ENCODE measurements at regions not wholly inside any gene's neighbourhood (a gene's known extent, or its start where the extent isn't known, plus 50 kb on each side); places are given as distances from the start of the nearest gene placed in this dataset.

DNA sequence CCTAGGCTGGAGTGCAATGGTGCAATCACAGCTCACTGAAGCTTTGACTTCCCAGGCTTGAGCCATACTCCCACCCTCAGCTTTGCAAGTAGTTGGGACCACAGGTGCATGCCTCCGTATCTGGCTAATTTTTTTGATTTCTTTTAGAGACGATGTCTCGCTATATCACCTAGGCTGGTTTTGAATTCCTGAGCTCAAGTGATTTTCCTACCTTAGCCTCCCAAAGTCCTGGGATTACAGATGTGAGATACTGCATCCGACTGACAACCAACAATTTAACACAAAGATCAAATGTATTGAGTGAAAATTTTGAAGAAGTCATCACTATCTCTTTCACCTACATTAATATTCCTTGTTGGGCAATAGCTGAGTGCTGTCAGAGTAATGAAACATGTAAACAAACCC lies 181.6 kb downstream of the MYCN start:
- no peak overlapping the region for H3K4me2 ChIP-seq (ENCODE audit: insufficient read depth in 1 of 2, low read depth in 2 of 2, low read length in 2 of 2)
- no peak overlapping the region for H3K56ac ChIP-seq (replicated peaks; ENCODE audit: insufficient read length, low read depth, low read length)
- H3K9ac ChIP-seq (replicated peaks in 1 of 4; ENCODE audit: extremely low read depth in 1 of 4, low read depth in 3 of 4, low read length in 3 of 4): no peak overlapping the region
- no peak overlapping the region for H2BK5ac ChIP-seq (ENCODE audit: low read depth, low read length)
- H4K5ac ChIP-seq (ENCODE audit: insufficient read length, low read depth, low read length): no peak overlapping the region
- peaks cover 4 to 5% of the 10 kb centered on the region in 2 experiments; a peak in 3 of 4 replicates for H3K9me3 ChIP-seq (ENCODE audit: insufficient read depth in 2 of 2, low read depth in 1 of 2, low read length in 1 of 2)
- H3K4me1 ChIP-seq (replicated peaks in 1 of 4; ENCODE audit: control insufficient read depth in 3 of 4, insufficient read depth in 4 of 4, low read length in 3 of 4): no peaks in the 10 kb centered on the region; a peak in 2 of 7 replicates
- no peak overlapping the region for H2AFZ ChIP-seq (ENCODE audit: low read length)
- H2BK120ac ChIP-seq (replicated peaks; ENCODE audit: low read depth, low read length): no peak overlapping the region
- H4K8ac ChIP-seq (ENCODE audit: extremely low read depth, insufficient read depth, low read length): no peak overlapping the region
- no peak overlapping the region for H2BK20ac ChIP-seq (ENCODE audit: low read length)
- H3K4ac ChIP-seq (replicated peaks; ENCODE audit: insufficient read length, low read depth, low read length): no peak overlapping the region
- H3K14ac ChIP-seq (ENCODE audit: insufficient read length): no peak overlapping the region
- 87% methylated on average over 4 of the region's 4 CpGs; no CpG with 5 or more reads in 1 of the 2 experiments for WGBS, 2 experiments (ENCODE audit: extremely low coverage in 1 of 2, insufficient coverage in 1 of 2, insufficient read length in 1 of 2, insufficient replicate concordance in 2 of 2, low coverage in 1 of 2, low lambda C conversion rate in 2 of 2, missing lambda C conversion rate in 1 of 2)
- no peaks in the 10 kb centered on the region for H3K79me2 ChIP-seq (ENCODE audit: control insufficient read depth in 1 of 2, insufficient read depth in 2 of 2, low read length in 2 of 2)
- no peak overlapping the region for H4K91ac ChIP-seq (replicated peaks; ENCODE audit: insufficient read length, low read length)
- H2AK5ac ChIP-seq (ENCODE audit: low read depth, low read length): no peak overlapping the region
- POLR2A ChIA-PET (ENCODE audit: partially characterized antibody): no interaction called here
- H3K23ac ChIP-seq (ENCODE audit: insufficient read length): no peak overlapping the region
- no peak for FAIRE-seq
- no peak overlapping the region for H2BK12ac ChIP-seq (ENCODE audit: low read depth, low read length)
- no peaks in the 10 kb centered on the region for H3K23me2 ChIP-seq (ENCODE audit: low read depth, low read length)
- H3K27ac ChIP-seq (ENCODE audit: low read depth, low read length): no peak overlapping the region
- H3K4me3 ChIP-seq (ENCODE audit: extremely low read depth in 1 of 4, insufficient read depth in 2 of 4, low read depth in 3 of 4, low read length in 4 of 4): no peak overlapping the region
- no peak overlapping the region for H2BK15ac ChIP-seq (ENCODE audit: low read length)
- no peak overlapping the region for H3K18ac ChIP-seq (ENCODE audit: extremely low read depth, low read length)
- H3K27me3 ChIP-seq (replicated peaks in 1 of 4; ENCODE audit: control insufficient read depth in 3 of 4, extremely low read depth in 1 of 4, insufficient read depth in 3 of 4, low read length in 3 of 4): no peaks in the 10 kb centered on the region
- CTCF ChIA-PET (ENCODE audit: partially characterized antibody): no interaction called here
- H3K36me3 ChIP-seq (ENCODE audit: control insufficient read depth in 2 of 4, insufficient read depth in 4 of 4, low read length in 3 of 4): no peaks in the 10 kb centered on the region
- no peaks in the 10 kb centered on the region for H3K79me1 ChIP-seq (ENCODE audit: low read depth, low read length)
- H4K20me1 ChIP-seq (replicated peaks in 1 of 2; ENCODE audit: control insufficient read depth in 1 of 2, insufficient read depth in 2 of 2, low read length in 2 of 2): no peaks in the 10 kb centered on the region
- DNase-seq (ENCODE audit: low read depth in 1 of 2, low spot score in 2 of 2): peak in 1 of 2 experiments; percentile 19
- TF ChIP-seq BCL11A (IDR thresholded peaks at IDR 0.05; ENCODE audit: low read depth in 2 of 2, low read length in 2 of 2) (no peak), CHD1 (IDR thresholded peaks at IDR 0.05; ENCODE audit: low read depth, low read length) (no peak), KDM1A (IDR thresholded peaks at IDR 0.05; ENCODE audit: borderline replicate concordance, low read length) (no peak), TAF7 (optimal IDR thresholded peaks at IDR 0.05; ENCODE audit: borderline replicate concordance, low read depth, low read length) (no peak)

All from H1 (cell line).